OCI-LY3 (cell line): ENCODE measurements at regions not wholly inside any gene's neighbourhood (a gene's known extent, or its start where the extent isn't known, plus 50 kb on each side); places are given as distances from the start of the nearest gene placed in this dataset.

Experiments used
- EZH2phosphoT487 ChIP-seq: fragments of 200-600 bp; shearing (Covaris generic); IDR thresholded peaks from 2 replicates; pipeline ENCODE4 v1.6.1; 2018; ENCODE audit warnings: antibody characterized with exemption, mixed run types, low read depth
- TF ChIP-seq, protein P1 (sequence below): fragments of 200-600, 300-600 bp; sonication (generic); IDR thresholded peaks from 2 replicates; pipeline ENCODE4 v1.5.1; 2014; ENCODE audit warnings: antibody characterized with exemption, low read length, low read depth

DNA sequence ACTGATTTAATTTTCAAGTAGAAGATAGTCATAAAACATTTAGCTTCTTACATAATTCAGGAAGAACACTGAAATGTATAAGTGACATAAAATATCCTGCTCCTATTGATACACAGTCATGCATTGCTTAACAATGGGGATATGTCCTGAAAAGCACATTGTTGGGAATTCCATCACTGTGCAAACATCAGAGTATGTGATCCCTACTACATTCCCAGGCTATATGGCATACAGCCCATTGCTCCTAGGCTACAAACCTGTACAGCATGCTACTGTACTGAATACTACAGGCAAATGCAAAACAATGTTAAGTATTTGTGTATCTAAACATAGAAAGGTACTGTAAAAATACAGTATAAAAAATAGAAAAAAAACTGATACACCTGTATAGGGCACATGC, 723.9 kb upstream of the ARGLU1 start:
- TF ChIP-seq, protein P1, sequence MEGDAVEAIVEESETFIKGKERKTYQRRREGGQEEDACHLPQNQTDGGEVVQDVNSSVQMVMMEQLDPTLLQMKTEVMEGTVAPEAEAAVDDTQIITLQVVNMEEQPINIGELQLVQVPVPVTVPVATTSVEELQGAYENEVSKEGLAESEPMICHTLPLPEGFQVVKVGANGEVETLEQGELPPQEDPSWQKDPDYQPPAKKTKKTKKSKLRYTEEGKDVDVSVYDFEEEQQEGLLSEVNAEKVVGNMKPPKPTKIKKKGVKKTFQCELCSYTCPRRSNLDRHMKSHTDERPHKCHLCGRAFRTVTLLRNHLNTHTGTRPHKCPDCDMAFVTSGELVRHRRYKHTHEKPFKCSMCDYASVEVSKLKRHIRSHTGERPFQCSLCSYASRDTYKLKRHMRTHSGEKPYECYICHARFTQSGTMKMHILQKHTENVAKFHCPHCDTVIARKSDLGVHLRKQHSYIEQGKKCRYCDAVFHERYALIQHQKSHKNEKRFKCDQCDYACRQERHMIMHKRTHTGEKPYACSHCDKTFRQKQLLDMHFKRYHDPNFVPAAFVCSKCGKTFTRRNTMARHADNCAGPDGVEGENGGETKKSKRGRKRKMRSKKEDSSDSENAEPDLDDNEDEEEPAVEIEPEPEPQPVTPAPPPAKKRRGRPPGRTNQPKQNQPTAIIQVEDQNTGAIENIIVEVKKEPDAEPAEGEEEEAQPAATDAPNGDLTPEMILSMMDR: no peak
- TF ChIP-seq EZH2phosphoT487: no peak
